Gastrocnemius medialis (tissue), 4 donors: ENCODE measurements at regions not wholly inside any gene's neighbourhood (a gene's known extent, or its start where the extent isn't known, plus 50 kb on each side); places are given as distances from the start of the nearest gene placed in this dataset.
"Not testable (repeated sequence)": the region's sequence is repeated elsewhere in the genome, so short reads cannot be mapped to it uniquely, and the experiment has no call there.

Experiments
- ATAC-seq, 2 donors: fragments of 150-250 bp; one replicate each; pipeline ENCODE4 v1.9.1; 2016
- DNase-seq, 2 donors: peaks; one replicate each; pipeline ENCODE4 v3.0.0-alpha.2; 2019
- H3K27ac ChIP-seq, 4 donors: fragments of 200-600 bp; sonication (generic); 1 replicate in 1 of 4; 2 replicates in 3 of 4; pipeline ENCODE4 v1.5.1; 2016 to 2018; ENCODE audit warnings: mild to moderate bottlenecking in 2 of 4, moderate library complexity in 1 of 4
- H3K27me3 ChIP-seq, 3 donors: fragments of 200-600 bp; sonication (generic) in 2 of 3; 1 replicate in 1 of 3; 2 replicates in 2 of 3; pipeline versions ENCODE4 v1.5.1 to v1.6.0; 2016 to 2019; ENCODE audit warnings: mild to moderate bottlenecking in 1 of 3, moderate library complexity in 1 of 3
- H3K36me3 ChIP-seq, 2 donors: fragments of 200-600 bp; sonication (generic) in 1 of 2; one replicate each; pipeline ENCODE4 v1.5.1; 2017 to 2018
- H3K4me1 ChIP-seq, 2 donors: fragments of 200-600 bp; sonication (generic) in 1 of 2; one replicate each; pipeline ENCODE4 v1.5.1; 2016 to 2017; ENCODE audit warnings: mild to moderate bottlenecking in 2 of 2
- H3K4me3 ChIP-seq, 4 donors: fragments of 200-600 bp; sonication (generic) in 3 of 4; 1 replicate in 1 of 4; 2 replicates in 3 of 4; pipeline ENCODE4 v1.5.1; 2016 to 2019; ENCODE audit warnings: mild to moderate bottlenecking in 2 of 4
- H3K9me3 ChIP-seq, 3 donors: fragments of 200-600 bp; sonication (generic) in 2 of 3; 1 replicate in 1 of 3; 2 replicates in 2 of 3; pipeline ENCODE4 v1.5.1; 2016 to 2019
- CTCF ChIP-seq, 5 experiments: fragments of 450-650 bp in 3 of 5; fragments of 200-600 bp in 2 of 5; sonication (generic) in 2 of 5; IDR thresholded peaks in 4 of 5; conservative IDR thresholded peaks in 1 of 5; 1 replicate in 4 of 5; 2 replicates in 1 of 5; pipeline ENCODE4 v1.5.1; 2016 to 2019; ENCODE audit warnings: antibody characterized with exemption in 5 of 5, mild to moderate bottlenecking in 3 of 5, moderate library complexity in 3 of 5
- POLR2A ChIP-seq, 2 donors: fragments of 450-650 bp; IDR thresholded peaks; one replicate each; pipeline ENCODE4 v1.6.1; 2017; ENCODE audit warnings: antibody characterized with exemption in 2 of 2, mild to moderate bottlenecking in 2 of 2, moderate library complexity in 2 of 2
- in situ Hi-C, 4 donors: fragments of 200-750 bp; cut with MboI; loops; one replicate each; pipeline versions ENCODE4 v1.15.0 to v1.8.0; 2017; ENCODE audit warnings: low sequenced_read_pairs in 4 of 4
- intact Hi-C: fragments of 100-400 bp; cut with DNase I; formaldehyde crosslinking; loops from one replicate; pipeline ENCODE4 v1.15.1; 2023; ENCODE audit warnings: low total_unique reads

- no peak overlapping the region for H3K4me3 ChIP-seq
- DNase-seq (no peak), ATAC-seq (no peak)
- TF ChIP-seq CTCF (IDR thresholded peaks at IDR 0.05 in 4 of 5, conservative IDR thresholded peaks at IDR 0.05 in 1 of 5) (no peak), POLR2A (IDR thresholded peaks at IDR 0.05) (no peak)
- no peaks in the 10 kb centered on the region for H3K27me3 ChIP-seq
- H3K27ac ChIP-seq, result no peak overlapping the region
- H3K4me1 ChIP-seq, result no peaks in the 10 kb centered on the region
- H3K9me3 ChIP-seq, result no peaks in the 10 kb centered on the region
- in situ Hi-C loops, result no loop called here
- intact Hi-C loops, result no loop called here
- H3K36me3 ChIP-seq, result no peaks in the 10 kb centered on the region
Observed at GRCh38 chr5:117359895-117360294, 785.3 kb upstream of the SEMA6A start.

- in situ Hi-C loops (no loop called here), intact Hi-C loops (no loop called here)
- no peaks in the 10 kb centered on the region for H3K9me3 ChIP-seq
- no peak overlapping the region for H3K27ac ChIP-seq
- no peaks in the 10 kb centered on the region for H3K36me3 ChIP-seq
- no peak overlapping the region for H3K4me3 ChIP-seq
- ATAC-seq (no peak), DNase-seq (no peak)
- H3K27me3 ChIP-seq, result no peaks in the 10 kb centered on the region
- H3K4me1 ChIP-seq, result no peaks in the 10 kb centered on the region
- TF ChIP-seq CTCF (IDR thresholded peaks at IDR 0.05 in 4 of 5, conservative IDR thresholded peaks at IDR 0.05 in 1 of 5) (no peak), POLR2A (IDR thresholded peaks at IDR 0.05) (no peak)
Observed at GRCh38 chr5:117357886-117358285, 783.3 kb upstream of the SEMA6A start.

GRCh38 chr5:117347280-117347679 is 772.7 kb upstream of the SEMA6A start:
- H3K27me3 ChIP-seq, result no peaks in the 10 kb centered on the region

GRCh38 chr5:117343726-117344125 is 769.1 kb upstream of the SEMA6A start:
- ATAC-seq, H3K36me3 ChIP-seq, H3K9me3 ChIP-seq, intact Hi-C loops, H3K4me1 ChIP-seq, H3K4me3 ChIP-seq, H3K27me3 ChIP-seq, H3K27ac ChIP-seq, in situ Hi-C loops, DNase-seq: not testable (repeated sequence)

More at GRCh38 chr5:117347280-117347679, 772.7 kb upstream of the SEMA6A start:
- TF ChIP-seq POLR2A (IDR thresholded peaks at IDR 0.05), result no peak
- no peak for TF ChIP-seq CTCF (IDR thresholded peaks at IDR 0.05 in 4 of 5, conservative IDR thresholded peaks at IDR 0.05 in 1 of 5)
- Histone ChIP-seq H3K4me1 (no peaks in the 10 kb centered on the region), H3K4me3 (no peak overlapping the region), H3K9me3 (no peaks in the 10 kb centered on the region), H3K36me3 (no peaks in the 10 kb centered on the region), H3K27ac (no peak overlapping the region)
- ATAC-seq (no peak), DNase-seq (no peak)
- in situ Hi-C loops, result no loop called here
- intact Hi-C loops, result no loop called here

- Histone ChIP-seq H3K36me3 (no peaks in the 10 kb centered on the region), H3K9me3 (no peaks in the 10 kb centered on the region), H3K27me3 (no peaks in the 10 kb centered on the region), H3K27ac (no peak overlapping the region), H3K4me3 (no peak overlapping the region), H3K4me1 (no peaks in the 10 kb centered on the region)
- DNase-seq (no peak), ATAC-seq (no peak)
- intact Hi-C loops (no loop called here), in situ Hi-C loops (no loop called here)
- TF ChIP-seq CTCF (IDR thresholded peaks at IDR 0.05 in 4 of 5, conservative IDR thresholded peaks at IDR 0.05 in 1 of 5) (no peak), POLR2A (IDR thresholded peaks at IDR 0.05) (no peak)
Observed at GRCh38 chr5:117337064-117337749, 762.6 kb upstream of the SEMA6A start.
